Smooth muscle cell (in vitro differentiated cells): ENCODE measurements at regions not wholly inside any gene's neighbourhood (a gene's known extent, or its start where the extent isn't known, plus 50 kb on each side); places are given as distances from the start of the nearest gene placed in this dataset. TPM values are rescaled to one million over a fixed set of nuclear protein-coding genes. Genes with fewer than 3 reads are reported as not detected.

Experiments used
- DNase-seq: peaks from one replicate; lab custom pipeline; 2025; ENCODE audit not compliant: unreplicated experiment; lab: John Stamatoyannopoulos, UW
- H2AFZ ChIP-seq: fragments of 200-600 bp; sonication (generic); 2 replicates; pipeline ENCODE4 v1.6.0; 2016; ENCODE audit warnings: antibody characterized with exemption, low read depth, mild to moderate bottlenecking
- H3F3A ChIP-seq: fragments of 200-600 bp; sonication (generic); 2 replicates; pipeline ENCODE4 v1.6.0; 2017; ENCODE audit warnings: antibody characterized with exemption, low read depth
- H3K27ac ChIP-seq: fragments of 200-600 bp; sonication (generic); 2 replicates; pipeline ENCODE4 v1.5.1; 2016; ENCODE audit warnings: low read depth, mild to moderate bottlenecking
- H3K27me3 ChIP-seq: fragments of 200-600 bp; sonication (generic); 2 replicates; pipeline ENCODE4 v1.6.1; 2016; ENCODE audit warnings: low read depth, mild to moderate bottlenecking
- H3K36me3 ChIP-seq: fragments of 200-600 bp; sonication (generic); 2 replicates; pipeline ENCODE4 v1.5.1; 2016; ENCODE audit warnings: low read depth
- H3K4me1 ChIP-seq: fragments of 200-600 bp; sonication (generic); 2 replicates; pipeline ENCODE4 v1.5.1; 2016; ENCODE audit warnings: low read depth
- H3K4me2 ChIP-seq: fragments of 200-600 bp; sonication (generic); 2 replicates; pipeline ENCODE4 v1.6.0; 2016; ENCODE audit warnings: mild to moderate bottlenecking
- H3K4me3 ChIP-seq: fragments of 200-600 bp; sonication (generic); 2 replicates; pipeline ENCODE4 v1.5.1; 2016; ENCODE audit warnings: mild to moderate bottlenecking
- H3K79me2 ChIP-seq: fragments of 200-600 bp; sonication (generic); 2 replicates; pipeline ENCODE4 v1.6.0; 2016; ENCODE audit warnings: low read depth, mild to moderate bottlenecking
- H3K9ac ChIP-seq: fragments of 200-600 bp; sonication (generic); 2 replicates; pipeline ENCODE4 v1.6.0; 2016; ENCODE audit warnings: low read depth
- H3K9me3 ChIP-seq: fragments of 200-600 bp; sonication (generic); replicated peaks from 2 replicates; pipeline ENCODE4 v1.5.1; 2016; ENCODE audit warnings: low read depth
- H4K20me1 ChIP-seq: fragments of 200-600 bp; sonication (generic); 2 replicates; pipeline ENCODE4 v1.6.0; 2016; ENCODE audit warnings: low read depth
- WGBS: methylation state at CpG from one replicate; pipeline ENCODE4 v1.1.7; 2016; ENCODE audit warnings: low lambda C conversion rate; 5-methylcytosine and 5-hydroxymethylcytosine counted together
- small RNA-seq: library from RNA; depleted of rRNA; stranded (forward); fragments of <200 nt; gene quantifications from one replicate; pipeline ENCODE3, GENCODE V24; 2014
- TF ChIP-seq, protein P1 (sequence below): fragments of 200-600 bp; sonication (generic); IDR thresholded peaks from 2 replicates; pipeline ENCODE4 v1.5.1; 2017; ENCODE audit warnings: borderline replicate concordance, mild to moderate bottlenecking, antibody characterized with exemption; ENCODE audit not compliant: insufficient read depth, poor library complexity, severe bottlenecking

DNA sequence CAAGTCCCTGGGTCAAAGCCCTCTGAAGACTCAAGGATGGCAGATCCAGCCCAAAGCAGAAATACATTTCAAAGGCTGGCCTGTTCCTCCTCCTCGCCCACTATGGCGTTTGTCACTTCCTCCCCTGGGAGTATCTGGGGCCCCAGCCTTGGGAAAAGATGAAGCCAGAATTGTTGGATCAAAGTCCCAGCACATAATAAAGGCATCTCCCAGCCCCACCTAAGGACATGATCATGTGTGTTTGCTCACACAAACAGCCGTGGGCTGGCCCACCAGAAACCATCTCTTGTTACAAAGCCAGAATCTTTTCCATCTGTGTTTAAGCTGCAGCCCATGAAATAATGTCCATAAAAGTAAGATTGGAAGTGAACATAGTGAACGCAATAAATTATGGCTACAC, 50.1 kb upstream of the HAAO start:
- Histone ChIP-seq H3K36me3 (no peaks in the 10 kb centered on the region), H4K20me1 (no peaks in the 10 kb centered on the region), H3K4me3 (no peak overlapping the region), H3K9me3 (no peaks in the 10 kb centered on the region), H3K79me2 (no peaks in the 10 kb centered on the region), H3K27ac (no peak overlapping the region), H3K27me3 (no peaks in the 10 kb centered on the region), H3F3A (no peaks in the 10 kb centered on the region), H3K4me2 (no peak overlapping the region), H2AFZ (no peak overlapping the region), H3K9ac (no peak overlapping the region), H3K4me1 (peaks cover 13% of the 10 kb centered on the region)
- DNase-seq, result no peak
- 70% methylated on average over 4 of the region's 4 CpGs for WGBS
- TF ChIP-seq, protein P1, sequence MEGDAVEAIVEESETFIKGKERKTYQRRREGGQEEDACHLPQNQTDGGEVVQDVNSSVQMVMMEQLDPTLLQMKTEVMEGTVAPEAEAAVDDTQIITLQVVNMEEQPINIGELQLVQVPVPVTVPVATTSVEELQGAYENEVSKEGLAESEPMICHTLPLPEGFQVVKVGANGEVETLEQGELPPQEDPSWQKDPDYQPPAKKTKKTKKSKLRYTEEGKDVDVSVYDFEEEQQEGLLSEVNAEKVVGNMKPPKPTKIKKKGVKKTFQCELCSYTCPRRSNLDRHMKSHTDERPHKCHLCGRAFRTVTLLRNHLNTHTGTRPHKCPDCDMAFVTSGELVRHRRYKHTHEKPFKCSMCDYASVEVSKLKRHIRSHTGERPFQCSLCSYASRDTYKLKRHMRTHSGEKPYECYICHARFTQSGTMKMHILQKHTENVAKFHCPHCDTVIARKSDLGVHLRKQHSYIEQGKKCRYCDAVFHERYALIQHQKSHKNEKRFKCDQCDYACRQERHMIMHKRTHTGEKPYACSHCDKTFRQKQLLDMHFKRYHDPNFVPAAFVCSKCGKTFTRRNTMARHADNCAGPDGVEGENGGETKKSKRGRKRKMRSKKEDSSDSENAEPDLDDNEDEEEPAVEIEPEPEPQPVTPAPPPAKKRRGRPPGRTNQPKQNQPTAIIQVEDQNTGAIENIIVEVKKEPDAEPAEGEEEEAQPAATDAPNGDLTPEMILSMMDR, result no peak

Small RNAs in the stretch of these regions (small RNA-seq; reads per million reads assigned to genes)
- not detected for gene RNU6-242P
